Natural killer cell (primary cell): ENCODE measurements at regions not wholly inside any gene's neighbourhood (a gene's known extent, or its start where the extent isn't known, plus 50 kb on each side); places are given as distances from the start of the nearest gene placed in this dataset.

Experiments used
- ATAC-seq, 3 donors: fragments of 150-1000 bp in 2 of 3; fragments of 200-7000 bp in 1 of 3; cut with Tn5 transposase; 1 replicate in 1 of 3; 2 replicates in 2 of 3; pipeline ENCODE4 v1.10.0; 2021; ENCODE audit warnings: mild to moderate bottlenecking in 2 of 3, moderate library complexity in 2 of 3
- DNase-seq, 2 donors: peaks; one replicate each; pipeline versions ENCODE4 v3.0.0 to v3.0.0-alpha.2; 2013 to 2021; ENCODE audit warnings: mixed read lengths in 1 of 2
- H3K27ac ChIP-seq: one replicate; pipeline ENCODE4 v1.5.1; 2013; ENCODE audit warnings: mild to moderate bottlenecking, low read length
- H3K27me3 ChIP-seq: one replicate; pipeline ENCODE4 v1.6.1; 2013; ENCODE audit warnings: low read length; ENCODE audit not compliant: control insufficient read depth, insufficient read depth
- H3K36me3 ChIP-seq: one replicate; pipeline ENCODE4 v1.6.1; 2013; ENCODE audit warnings: low read length; ENCODE audit not compliant: control insufficient read depth, insufficient read depth
- H3K4me1 ChIP-seq: one replicate; pipeline ENCODE4 v1.6.1; 2013; ENCODE audit warnings: low read length; ENCODE audit not compliant: control insufficient read depth, insufficient read depth
- H3K4me3 ChIP-seq: one replicate; pipeline ENCODE4 v1.5.1; 2013; ENCODE audit warnings: low read length
- H3K9me3 ChIP-seq: one replicate; pipeline ENCODE4 v1.6.1; 2013; ENCODE audit warnings: low read length; ENCODE audit not compliant: control insufficient read depth, insufficient read depth
- H3K27ac Mint-ChIP-seq, 2 donors: one replicate each; pipeline ENCODE4 v1.8.0; 2022; ENCODE audit warnings: mild to moderate bottlenecking in 2 of 2, mixed read lengths in 2 of 2, moderate library complexity in 1 of 2
- H3K27me3 Mint-ChIP-seq, 2 donors: one replicate each; pipeline ENCODE4 v1.8.0; 2022; ENCODE audit warnings: low read depth in 2 of 2, mixed read lengths in 2 of 2
- H3K36me3 Mint-ChIP-seq: one replicate; pipeline ENCODE4 v1.8.0; 2022; ENCODE audit warnings: mixed read lengths
- H3K4me1 Mint-ChIP-seq, 2 donors: one replicate each; pipeline ENCODE4 v1.8.0; 2022; ENCODE audit warnings: mixed read lengths in 2 of 2
- H3K4me3 Mint-ChIP-seq: one replicate; pipeline ENCODE4 v1.8.0; 2022; ENCODE audit warnings: mild to moderate bottlenecking, moderate library complexity, mixed read lengths
- H3K9me3 Mint-ChIP-seq, 2 donors: one replicate each; pipeline ENCODE4 v1.8.0; 2022; ENCODE audit warnings: mixed read lengths in 2 of 2
- WGBS: methylation state at CpG from one replicate; pipeline ENCODE4 v1.1.7; 2013; ENCODE audit warnings: missing lambda C conversion rate; ENCODE audit not compliant: insufficient coverage; 5-methylcytosine and 5-hydroxymethylcytosine counted together
- intact Hi-C: fragments of 100-400 bp; cut with micrococcal nuclease; formaldehyde crosslinking; loops from one replicate; pipeline ENCODE4 v1.14.2; 2022
- TF ChIP-seq, protein P1 (sequence below): fragments of 200-600 bp; IDR thresholded peaks from one replicate; pipeline ENCODE4 v1.8.0; 2022; ENCODE audit warnings: antibody characterized with exemption

DNA sequence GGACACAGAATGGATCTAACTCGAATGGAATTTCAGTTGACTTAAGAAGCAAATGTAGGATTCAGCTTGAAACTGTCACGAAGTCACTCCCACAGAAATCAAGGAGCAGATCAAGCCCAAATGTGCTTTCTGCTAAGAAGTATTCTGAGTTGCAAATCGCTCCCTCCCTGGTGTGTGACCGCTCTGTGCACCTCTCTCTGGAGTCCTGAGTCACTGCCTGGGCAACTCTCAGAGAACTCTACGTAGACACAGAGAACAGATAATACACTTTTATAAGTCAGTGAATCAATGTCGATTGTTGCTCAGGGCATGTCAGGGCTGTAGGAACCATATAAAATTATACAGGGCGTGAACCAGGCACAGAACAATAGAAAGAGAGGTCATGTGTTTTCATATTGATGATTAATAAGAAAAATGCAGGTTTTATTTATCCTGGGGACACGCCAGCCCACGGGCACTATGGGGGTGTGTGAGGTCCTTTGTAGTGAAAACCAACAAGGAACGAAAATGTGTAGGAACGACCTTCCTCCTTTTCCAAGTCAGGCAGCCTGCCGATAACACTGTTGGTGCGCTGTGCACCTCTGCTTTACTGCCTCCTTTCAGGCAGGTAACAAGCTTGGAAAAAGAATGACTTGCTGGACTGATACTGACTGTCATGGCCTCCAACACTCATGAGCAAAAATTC lies 248.1 kb upstream of the FOXQ1 start:
- Mint-ChIP-seq H3K4me3 (no peak overlapping the region), H3K27me3 (peaks cover 16 to 17% of the 10 kb centered on the region in 2 donors), H3K36me3 (no peaks in the 10 kb centered on the region), H3K9me3 (no peaks in the 10 kb centered on the region), H3K4me1 (no peaks in the 10 kb centered on the region), H3K27ac (no peak overlapping the region)
- intact Hi-C loops: no loop called here
- WGBS: 83% methylated on average over 13 of the region's 13 CpGs
- ATAC-seq (no peak), DNase-seq (no peak)
- no peaks in the 10 kb centered on the region for H3K4me1 ChIP-seq
- no peak overlapping the region for H3K27ac ChIP-seq
- no peaks in the 10 kb centered on the region for H3K36me3 ChIP-seq
- no peak overlapping the region for H3K4me3 ChIP-seq
- no peaks in the 10 kb centered on the region for H3K27me3 ChIP-seq
- TF ChIP-seq, protein P1, sequence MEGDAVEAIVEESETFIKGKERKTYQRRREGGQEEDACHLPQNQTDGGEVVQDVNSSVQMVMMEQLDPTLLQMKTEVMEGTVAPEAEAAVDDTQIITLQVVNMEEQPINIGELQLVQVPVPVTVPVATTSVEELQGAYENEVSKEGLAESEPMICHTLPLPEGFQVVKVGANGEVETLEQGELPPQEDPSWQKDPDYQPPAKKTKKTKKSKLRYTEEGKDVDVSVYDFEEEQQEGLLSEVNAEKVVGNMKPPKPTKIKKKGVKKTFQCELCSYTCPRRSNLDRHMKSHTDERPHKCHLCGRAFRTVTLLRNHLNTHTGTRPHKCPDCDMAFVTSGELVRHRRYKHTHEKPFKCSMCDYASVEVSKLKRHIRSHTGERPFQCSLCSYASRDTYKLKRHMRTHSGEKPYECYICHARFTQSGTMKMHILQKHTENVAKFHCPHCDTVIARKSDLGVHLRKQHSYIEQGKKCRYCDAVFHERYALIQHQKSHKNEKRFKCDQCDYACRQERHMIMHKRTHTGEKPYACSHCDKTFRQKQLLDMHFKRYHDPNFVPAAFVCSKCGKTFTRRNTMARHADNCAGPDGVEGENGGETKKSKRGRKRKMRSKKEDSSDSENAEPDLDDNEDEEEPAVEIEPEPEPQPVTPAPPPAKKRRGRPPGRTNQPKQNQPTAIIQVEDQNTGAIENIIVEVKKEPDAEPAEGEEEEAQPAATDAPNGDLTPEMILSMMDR: no peak
- no peaks in the 10 kb centered on the region for H3K9me3 ChIP-seq

DNA sequence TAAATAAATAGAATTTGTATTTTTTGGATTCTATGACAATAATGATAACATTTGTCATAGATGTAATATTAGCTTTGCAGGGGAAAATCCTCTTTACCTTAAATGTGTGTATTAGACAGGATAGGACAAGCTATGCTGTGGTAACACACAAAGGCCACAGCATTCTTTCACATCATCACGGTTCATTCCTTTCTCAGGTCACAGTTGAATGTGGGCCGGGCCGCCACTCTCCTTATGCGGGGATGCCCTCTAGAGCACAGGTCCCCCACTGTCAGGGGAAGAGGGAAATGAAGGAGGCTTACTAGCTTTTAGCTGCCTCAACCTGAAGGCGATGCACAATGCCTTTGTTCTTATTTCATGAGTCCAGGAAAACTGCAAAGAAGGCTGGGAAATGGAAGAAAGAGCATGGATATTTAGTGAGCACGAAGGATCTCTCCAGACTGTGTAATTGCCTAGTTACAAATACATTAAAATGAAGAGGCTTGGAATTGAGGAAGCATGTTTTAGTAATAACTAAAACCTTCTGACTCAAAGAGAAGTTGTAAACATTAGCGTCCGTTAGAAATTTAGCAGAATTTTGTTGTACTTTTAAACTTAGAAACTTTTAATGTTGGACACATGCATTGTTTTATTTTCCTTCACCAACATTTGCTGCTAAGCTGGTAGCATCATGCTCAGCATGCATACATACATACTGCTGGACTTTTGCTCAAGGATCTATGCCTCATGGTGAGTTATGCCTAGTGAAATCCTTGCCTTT lies 248.9 kb upstream of the FOXQ1 start:
- H3K4me3 Mint-ChIP-seq: no peak overlapping the region
- intact Hi-C loops: no loop called here
- WGBS: 86% methylated on average over 8 of the region's 8 CpGs

DNA sequence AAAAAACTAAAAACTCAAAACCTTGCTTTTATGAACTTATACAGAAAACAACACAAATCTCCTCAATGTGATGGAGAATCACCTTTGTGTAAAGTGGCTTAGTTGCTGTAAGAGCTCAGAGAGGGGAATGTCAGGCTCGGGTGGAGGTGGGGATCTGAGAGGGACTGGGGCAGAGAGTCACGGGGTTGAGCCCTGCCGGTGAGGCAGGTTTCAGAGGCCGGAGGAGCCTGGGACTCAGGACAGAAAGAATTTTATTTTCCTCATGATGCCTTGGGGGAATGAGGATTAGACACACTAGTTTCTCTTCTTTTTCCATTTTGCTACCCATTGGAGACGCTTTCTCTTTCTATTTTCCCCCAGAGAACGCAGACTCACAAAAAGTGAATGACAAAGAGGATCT lies 252.3 kb upstream of the FOXQ1 start:
- TF ChIP-seq, protein P1: no peak
- intact Hi-C loops: no loop called here
- no peaks in the 10 kb centered on the region for H3K36me3 ChIP-seq
- 86% methylated on average over 6 of the region's 6 CpGs for WGBS
- Mint-ChIP-seq H3K27ac (no peak overlapping the region), H3K9me3 (no peaks in the 10 kb centered on the region), H3K4me3 (no peak overlapping the region), H3K36me3 (no peaks in the 10 kb centered on the region), H3K27me3 (peaks cover 11 to 23% of the 10 kb centered on the region in 2 donors), H3K4me1 (no peaks in the 10 kb centered on the region)
- no peaks in the 10 kb centered on the region for H3K27me3 ChIP-seq
- H3K27ac ChIP-seq: no peak overlapping the region
- H3K4me1 ChIP-seq: no peaks in the 10 kb centered on the region
- ATAC-seq (no peak), DNase-seq (no peak)
- no peak overlapping the region for H3K4me3 ChIP-seq
- no peaks in the 10 kb centered on the region for H3K9me3 ChIP-seq

More for the DNA sequence above, 248.9 kb upstream of the FOXQ1 start:
- no peaks in the 10 kb centered on the region for H3K9me3 ChIP-seq
- H3K27me3 Mint-ChIP-seq: peaks cover 15 to 16% of the 10 kb centered on the region in 2 donors
- ATAC-seq (no peak), DNase-seq (no peak)
- no peak overlapping the region for H3K27ac Mint-ChIP-seq
- no peaks in the 10 kb centered on the region for H3K36me3 ChIP-seq
- TF ChIP-seq, protein P1: no peak
- H3K9me3 Mint-ChIP-seq: no peaks in the 10 kb centered on the region
- H3K4me1 Mint-ChIP-seq: no peaks in the 10 kb centered on the region
- H3K27ac ChIP-seq: no peak overlapping the region
- no peak overlapping the region for H3K4me3 ChIP-seq
- H3K27me3 ChIP-seq: no peaks in the 10 kb centered on the region
- H3K36me3 Mint-ChIP-seq: no peaks in the 10 kb centered on the region
- H3K4me1 ChIP-seq: no peaks in the 10 kb centered on the region
